HepG2 (cell line): ENCODE measurements at regions not wholly inside any gene's neighbourhood (a gene's known extent, or its start where the extent isn't known, plus 50 kb on each side); places are given as distances from the start of the nearest gene placed in this dataset.

Source experiments
- ATAC-seq: fragments of 200-7000 bp; cut with Tn5 transposase; 3 replicates; pipeline ENCODE4 v1.9.1; 2020; ENCODE audit warnings: mild to moderate bottlenecking, moderate library complexity
- BruUV-seq: library from RNA; stranded (reverse); fragments of 400-500 nt; replicated peaks from 2 replicates; lab custom pipeline; 2021; lab: Mats Ljungman, UMichigan
- CTCF ChIA-PET: fragments of 300-600 bp; formaldehyde crosslinking; extraction: SDS; loops from one replicate; lab custom pipeline; 2021; ENCODE audit warnings: low total read pairs, inconsistent platforms, low intra/inter-chr PET ratio; lab: Yijun Ruan, JAX
- POLR2A ChIA-PET: fragments of 350-600 bp; sonication (Branson Sonifier 250); formaldehyde crosslinking; loops from one replicate; lab custom pipeline; 2020; ENCODE audit warnings: antibody characterized with exemption, inconsistent platforms; lab: Yijun Ruan, JAX
- DNase-seq: peaks from one replicate; pipeline ENCODE4 v3.0.0-alpha.2; 2015; ENCODE audit warnings: low spot score
- FAIRE-seq: peaks from 3 replicates; lab custom pipeline; 2011; peaks lifted over from hg19 to GRCh38; lab: Jason Lieb, UNC
- H2AFZ ChIP-seq: one replicate; pipeline ENCODE4 v1.6.1; 2011; ENCODE audit warnings: low read length, inconsistent platforms
- H3K27ac ChIP-seq: fragments of 300-600 bp; 3 replicates; pipeline ENCODE4 v1.8.0; 2011; ENCODE audit warnings: mixed run types, mild to moderate bottlenecking, mixed read lengths, low read length, inconsistent platforms; ENCODE audit not compliant: insufficient read depth; ENCODE audit errors: extremely low read length
- H3K27me3 ChIP-seq, 2 experiments: fragments of 200-600 bp in 1 of 2; 2 replicates in 1 of 2; 3 replicates in 1 of 2; pipeline versions ENCODE4 v1.6.0 to v1.8.0; 2011; ENCODE audit warnings: low read length in 2 of 2, mild to moderate bottlenecking in 2 of 2, moderate library complexity in 2 of 2, inconsistent platforms in 1 of 2; ENCODE audit not compliant: insufficient read depth in 2 of 2, control insufficient read depth in 1 of 2
- H3K36me3 ChIP-seq, 2 experiments: fragments of 200-600 bp in 1 of 2; replicated peaks in 1 of 2; 2 replicates in 1 of 2; 3 replicates in 1 of 2; pipeline versions ENCODE4 v1.5.1 to v1.8.0; 2011; ENCODE audit warnings: low read length in 2 of 2, inconsistent platforms in 1 of 2; ENCODE audit not compliant: insufficient read depth in 2 of 2, control insufficient read depth in 1 of 2
- H3K4me1 ChIP-seq: 2 replicates; pipeline ENCODE4 v1.5.1; 2012; ENCODE audit warnings: low read length, inconsistent platforms; ENCODE audit not compliant: insufficient read depth
- H3K4me2 ChIP-seq: 2 replicates; pipeline ENCODE4 v1.6.0; 2011; ENCODE audit warnings: low read depth, low read length, inconsistent platforms
- H3K4me3 ChIP-seq, 3 experiments: fragments of 200-600 bp in 1 of 3; sonication (generic), shearing (Covaris generic) in 1 of 3; replicated peaks in 1 of 3; 2 replicates each; pipeline ENCODE4 v1.5.1; 2011 to 2016; ENCODE audit warnings: low read length in 3 of 3, inconsistent platforms in 2 of 3, low read depth in 2 of 3, mild to moderate bottlenecking in 2 of 3, control low read depth in 1 of 3, mixed read lengths in 1 of 3; ENCODE audit not compliant: insufficient read depth in 1 of 3
- H3K79me2 ChIP-seq: one replicate; pipeline ENCODE4 v1.6.1; 2011; ENCODE audit warnings: low read length, inconsistent platforms; ENCODE audit not compliant: insufficient read depth
- H3K9ac ChIP-seq: 2 replicates; pipeline ENCODE4 v1.6.0; 2011; ENCODE audit warnings: mild to moderate bottlenecking, low read depth, low read length, inconsistent platforms; ENCODE audit not compliant: insufficient read depth
- H3K9me3 ChIP-seq: 2 replicates; pipeline ENCODE4 v1.5.1; 2012; ENCODE audit warnings: mild to moderate bottlenecking, low read length
- H4K20me1 ChIP-seq: 2 replicates; pipeline ENCODE4 v1.6.0; 2011; ENCODE audit warnings: inconsistent platforms, mild to moderate bottlenecking, low read length, moderate library complexity; ENCODE audit not compliant: insufficient read depth
- AHR ChIP-seq: IDR thresholded peaks from 2 replicates; pipeline ENCODE4 v1.6.1; 2018; ENCODE audit warnings: missing genetic modification reagents, missing compliant biosample characterization
- HES4 ChIP-seq: sonication (generic); formaldehyde crosslinking; IDR thresholded peaks from 2 replicates; pipeline ENCODE4 v1.9.0; 2021; ENCODE audit warnings: mild to moderate bottlenecking, missing genetic modification reagents, borderline replicate concordance
- JUND ChIP-seq: sonication (generic); formaldehyde crosslinking; IDR thresholded peaks from 2 replicates; pipeline ENCODE4 v1.8.0; 2022; ENCODE audit warnings: mild to moderate bottlenecking, missing genetic modification reagents
- NFE2L2 ChIP-seq: fragments of 150-350 bp; IDR thresholded peaks from 2 replicates; pipeline ENCODE4 v1.6.1; 2014; ENCODE audit warnings: low read length
- RFX1 ChIP-seq: fragments of 450-650 bp; IDR thresholded peaks from 2 replicates; pipeline ENCODE4 v1.6.1; 2017
- STAT6 ChIP-seq: sonication (generic); formaldehyde crosslinking; IDR thresholded peaks from 2 replicates; pipeline ENCODE4 v1.4.0; 2020; ENCODE audit warnings: missing genetic modification reagents, mild to moderate bottlenecking, borderline replicate concordance
- TCF7L2 ChIP-seq: IDR thresholded peaks from 2 replicates; pipeline ENCODE4 v1.6.1; 2011; ENCODE audit warnings: mild to moderate bottlenecking, low read depth, low read length, moderate library complexity
- ZNF629 ChIP-seq: sonication (generic); formaldehyde crosslinking; conservative IDR thresholded peaks from 2 replicates; pipeline ENCODE4 v1.5.0; 2020; ENCODE audit warnings: missing genetic modification reagents
- WGBS: methylation state at CpG from one replicate; pipeline ENCODE4 v1.1.6; 2017; ENCODE audit warnings: low lambda C conversion rate; 5-methylcytosine and 5-hydroxymethylcytosine counted together
- in situ Hi-C: cut with HindIII; loops from 2 replicates; pipeline ENCODE4 v1.10.0; 2017; ENCODE audit warnings: low pct_unique_long_range_greater_than_20kb; ENCODE audit not compliant: extremely low pct_ligation_motif_present
- intact Hi-C: fragments of 100-400 bp; cut with micrococcal nuclease; formaldehyde crosslinking; loops from one replicate; pipeline ENCODE4 v1.10.0; 2022; ENCODE audit not compliant: unreplicated experiment

- Histone ChIP-seq H3K36me3 (no peaks in the 10 kb centered on the region), H3K9me3 (no peaks in the 10 kb centered on the region), H2AFZ (no peak overlapping the region), H4K20me1 (no peaks in the 10 kb centered on the region), H3K4me1 (no peaks in the 10 kb centered on the region), H3K9ac (no peak overlapping the region)
- no TSS peak for BruUV-seq
- CTCF ChIA-PET = no interaction called here
- POLR2A ChIA-PET = no interaction called here
- in situ Hi-C loops = no loop called here
- FAIRE-seq = no peak
- TF ChIP-seq AHR (CRISPR knock-in tag) = no peak
- TF ChIP-seq NFE2L2 = no peak
- TF ChIP-seq TCF7L2 = no peak
- no peak for TF ChIP-seq STAT6 (CRISPR knock-in tag)
- no peak for TF ChIP-seq HES4
- no peak for TF ChIP-seq JUND (CRISPR knock-in tag)
- TF ChIP-seq RFX1 = no peak
- TF ChIP-seq ZNF629 (CRISPR knock-in tag) = no peak
- TF ChIP-seq, all 625 proteins: peak for 0
- 45% methylated on average over 6 of the region's 15 CpGs for WGBS
- Histone ChIP-seq H3K4me3 (no peak overlapping the region), H3K27ac (no peak overlapping the region), H3K79me2 (no peaks in the 10 kb centered on the region), H3K27me3 (peaks cover 1 to 4% of the 10 kb centered on the region in 2 experiments; a peak in 2 of 5 replicates), H3K4me2 (no peak overlapping the region)
- ATAC-seq = no peak
- DNase-seq = no peak
- intact Hi-C loops = no loop called here
Observed at GRCh38 chr10:130656582-130657133, 520.5 kb downstream of the GLRX3 start.
